WI38 (cell line): ENCODE measurements at regions not wholly inside any gene's neighbourhood (a gene's known extent, or its start where the extent isn't known, plus 50 kb on each side); places are given as distances from the start of the nearest gene placed in this dataset.
A peak's percentile ranks its signal among the peaks of the same experiment; 100 is the strongest.

Source experiments
- H3K4me3 ChIP-seq: 2 replicates; pipeline ENCODE4 v1.5.1; 2011; ENCODE audit warnings: low read depth, mild to moderate bottlenecking, control low read depth, low read length
- TF ChIP-seq, protein P1 (sequence below): IDR thresholded peaks from 2 replicates; pipeline ENCODE4 v1.5.1; 2012; ENCODE audit warnings: low read depth, mild to moderate bottlenecking, control low read depth, low read length

DNA sequence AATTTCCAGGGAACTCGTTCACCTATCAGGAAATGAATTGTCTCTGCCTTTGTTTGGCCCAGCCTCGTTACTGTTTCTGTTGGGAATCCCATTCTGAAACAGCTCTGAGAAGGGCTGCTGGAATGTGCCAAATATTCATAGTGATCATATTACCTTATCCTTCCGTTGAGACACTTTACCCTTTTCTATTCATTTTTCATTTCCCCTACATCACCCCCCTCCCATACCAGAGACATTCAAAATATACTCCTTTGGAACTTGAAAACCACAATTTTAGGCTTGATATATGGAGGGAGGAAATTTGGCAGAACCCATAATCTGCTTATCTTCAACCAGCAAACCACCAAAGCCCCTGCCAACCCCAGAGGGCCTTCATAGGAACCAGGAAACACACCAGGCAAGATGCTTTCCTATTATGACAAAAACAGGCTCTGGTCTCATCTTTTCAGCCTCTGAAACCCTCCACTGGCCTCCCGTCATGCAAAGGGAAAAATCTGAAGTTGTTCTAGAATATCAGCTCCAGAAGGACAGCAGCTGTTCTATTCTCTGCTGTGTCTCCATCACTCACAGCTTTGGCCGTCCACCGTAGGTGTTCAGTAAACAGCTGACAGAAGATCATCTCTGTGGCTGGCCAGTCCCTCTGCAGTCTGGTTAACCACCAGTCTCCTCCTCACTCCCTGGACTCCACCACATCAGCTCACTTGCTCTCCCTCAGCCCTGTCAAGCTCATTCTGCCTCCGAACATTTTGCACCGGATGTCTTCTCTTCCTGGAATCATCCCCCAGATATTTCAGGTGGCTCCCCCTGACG is 217.2 kb upstream of the WWC1 start:
- TF ChIP-seq, protein P1, sequence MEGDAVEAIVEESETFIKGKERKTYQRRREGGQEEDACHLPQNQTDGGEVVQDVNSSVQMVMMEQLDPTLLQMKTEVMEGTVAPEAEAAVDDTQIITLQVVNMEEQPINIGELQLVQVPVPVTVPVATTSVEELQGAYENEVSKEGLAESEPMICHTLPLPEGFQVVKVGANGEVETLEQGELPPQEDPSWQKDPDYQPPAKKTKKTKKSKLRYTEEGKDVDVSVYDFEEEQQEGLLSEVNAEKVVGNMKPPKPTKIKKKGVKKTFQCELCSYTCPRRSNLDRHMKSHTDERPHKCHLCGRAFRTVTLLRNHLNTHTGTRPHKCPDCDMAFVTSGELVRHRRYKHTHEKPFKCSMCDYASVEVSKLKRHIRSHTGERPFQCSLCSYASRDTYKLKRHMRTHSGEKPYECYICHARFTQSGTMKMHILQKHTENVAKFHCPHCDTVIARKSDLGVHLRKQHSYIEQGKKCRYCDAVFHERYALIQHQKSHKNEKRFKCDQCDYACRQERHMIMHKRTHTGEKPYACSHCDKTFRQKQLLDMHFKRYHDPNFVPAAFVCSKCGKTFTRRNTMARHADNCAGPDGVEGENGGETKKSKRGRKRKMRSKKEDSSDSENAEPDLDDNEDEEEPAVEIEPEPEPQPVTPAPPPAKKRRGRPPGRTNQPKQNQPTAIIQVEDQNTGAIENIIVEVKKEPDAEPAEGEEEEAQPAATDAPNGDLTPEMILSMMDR = no peak
- no peak overlapping the region for H3K4me3 ChIP-seq

DNA sequence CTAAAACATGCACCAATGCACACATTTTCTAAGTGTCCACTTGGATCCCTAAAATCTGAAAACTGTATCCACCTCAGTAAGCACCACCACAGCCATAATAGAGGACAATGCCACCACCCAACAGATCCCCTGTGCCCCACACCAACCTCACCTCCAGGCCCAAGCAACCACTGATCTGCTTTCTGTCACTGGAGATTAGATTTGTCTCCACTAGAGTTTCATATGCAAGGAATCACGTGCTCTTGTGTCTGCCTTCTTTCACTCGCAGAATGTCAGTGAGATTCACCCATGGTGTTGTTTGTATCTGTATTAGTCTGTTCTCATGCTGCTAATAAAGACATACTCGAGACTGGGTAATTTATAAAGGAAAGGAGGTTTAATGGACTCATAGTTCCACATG is 216.1 kb upstream of the WWC1 start:
- TF ChIP-seq, protein P1 = no peak
- H3K4me3 ChIP-seq = no peak overlapping the region

DNA sequence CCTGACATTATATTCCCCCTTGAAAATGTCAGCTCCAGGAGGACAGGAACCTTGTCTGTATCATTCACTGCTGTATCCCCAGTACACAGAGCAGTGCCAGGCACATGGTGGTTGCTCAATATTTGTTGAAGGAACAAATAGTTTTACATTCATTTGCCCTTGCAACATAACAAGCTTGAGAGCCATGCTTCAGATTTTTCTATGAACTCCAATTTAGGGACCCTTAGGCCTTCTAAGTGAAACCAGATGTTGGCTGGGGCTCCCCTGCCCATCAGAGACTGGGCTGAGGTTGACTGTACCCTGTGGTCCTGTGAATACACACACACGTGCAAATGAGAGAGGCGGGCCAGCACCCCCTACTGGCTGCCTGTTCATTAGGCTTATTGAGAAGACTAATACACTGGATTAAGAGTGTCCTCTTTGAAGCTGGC is 214.9 kb upstream of the WWC1 start:
- TF ChIP-seq, protein P1 = peak; percentile 54
- H3K4me3 ChIP-seq = no peak overlapping the region

DNA sequence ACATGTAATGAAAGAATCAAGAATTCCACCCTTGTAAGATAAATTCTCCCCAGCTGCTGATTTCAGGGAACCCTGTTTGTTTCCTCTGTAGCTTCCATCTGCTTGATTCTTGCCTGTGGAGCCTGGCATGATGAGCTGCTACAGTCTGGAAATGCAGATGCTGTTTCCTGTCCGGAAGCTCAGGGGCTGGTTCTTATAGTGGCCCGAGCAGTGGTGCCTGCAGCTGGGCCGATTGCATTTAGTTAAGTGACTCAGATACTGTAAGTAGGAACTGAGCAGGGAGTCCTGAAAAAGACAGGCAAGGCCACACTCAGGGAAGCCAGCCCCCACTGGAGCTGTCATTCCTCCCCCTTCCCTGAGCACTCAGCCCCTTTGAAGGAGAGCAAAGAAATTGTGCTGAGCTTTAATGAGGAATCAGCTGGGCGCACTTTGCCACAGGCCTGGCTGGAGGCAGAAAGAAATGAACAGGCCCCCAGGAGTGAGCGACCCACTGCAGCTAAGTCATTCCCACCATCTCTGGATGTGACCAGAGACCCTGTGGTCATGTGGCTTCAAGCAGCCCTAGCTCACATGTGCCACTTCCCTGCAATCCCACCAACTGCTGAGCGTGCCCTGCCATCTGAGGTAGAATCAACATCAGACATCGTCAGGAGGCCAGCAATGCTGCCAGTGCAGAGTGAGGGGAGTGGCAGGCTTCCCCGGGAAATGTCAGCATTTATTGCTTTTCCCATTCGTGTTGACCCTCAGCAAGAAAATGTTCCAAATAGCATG is 206.0 kb upstream of the WWC1 start:
- TF ChIP-seq, protein P1 = no peak
- H3K4me3 ChIP-seq = no peak overlapping the region

DNA sequence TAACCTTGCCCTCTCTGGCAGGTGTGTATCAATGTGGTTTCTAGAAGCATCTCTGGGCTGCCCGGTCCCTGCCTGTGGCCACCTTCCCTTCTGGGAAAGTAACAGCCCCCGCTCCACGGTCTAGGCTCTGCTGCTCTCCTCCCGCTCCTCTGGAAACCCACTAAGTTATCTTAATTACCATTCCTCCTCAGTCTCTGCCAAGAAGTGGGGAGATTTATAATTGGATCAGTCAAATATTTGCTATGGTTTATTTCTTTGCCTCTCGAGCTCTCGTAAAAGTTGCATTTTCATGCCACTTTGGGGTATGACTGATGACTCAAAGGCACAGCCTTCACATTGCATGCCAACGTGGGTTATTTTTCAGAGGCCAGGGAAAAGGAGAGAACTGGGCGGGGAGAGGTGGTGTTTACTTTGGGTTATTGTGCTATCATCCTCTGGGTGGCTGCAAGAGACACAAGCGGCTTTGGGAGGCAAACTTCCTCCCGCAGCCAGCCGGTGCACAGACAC is 205.3 kb upstream of the WWC1 start:
- TF ChIP-seq, protein P1 = no peak
- H3K4me3 ChIP-seq = no peak overlapping the region

DNA sequence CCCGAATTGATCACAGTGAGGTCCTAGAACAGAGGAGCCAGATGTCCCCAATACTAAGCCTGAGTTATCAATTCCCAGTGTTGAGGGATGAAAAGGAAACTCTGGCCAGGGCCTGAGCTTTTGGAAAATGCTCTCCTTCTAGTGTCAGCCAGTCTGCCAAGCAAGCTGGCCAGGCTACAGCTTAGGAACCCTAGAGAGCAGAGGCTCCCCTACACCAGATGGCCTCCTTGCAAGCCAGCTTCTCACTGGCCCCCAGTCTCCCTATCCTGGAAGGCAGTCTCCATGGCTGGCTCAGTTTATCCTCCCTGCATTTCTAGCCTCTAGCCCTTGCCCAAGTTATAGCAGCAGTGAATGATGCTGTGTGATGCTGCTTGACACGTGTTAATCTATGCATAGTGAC is 204.7 kb upstream of the WWC1 start:
- no peak overlapping the region for H3K4me3 ChIP-seq
- TF ChIP-seq, protein P1 = no peak
